HEK293 (cell line): ENCODE measurements at regions not wholly inside any gene's neighbourhood (a gene's known extent, or its start where the extent isn't known, plus 50 kb on each side); places are given as distances from the start of the nearest gene placed in this dataset.

Experiments used
- CTCF ChIA-PET: fragments of 350-600 bp; formaldehyde crosslinking; extraction: SDS; loops from one replicate; lab custom pipeline; 2021; ENCODE audit warnings: antibody characterized with exemption; lab: Yijun Ruan, JAX
- POLR2A ChIA-PET: fragments of 300-600 bp; formaldehyde crosslinking; extraction: SDS; loops from one replicate; lab custom pipeline; 2020; ENCODE audit warnings: antibody characterized with exemption, inconsistent platforms; lab: Yijun Ruan, JAX
- H3K27ac ChIP-seq: fragments of 200-500 bp; sonication (Bioruptor generic); 2 replicates; pipeline ENCODE4 v1.5.1; 2014; ENCODE audit warnings: low read depth, low read length, control low read depth, inconsistent platforms; ENCODE audit errors: extremely low read depth
- H3K36me3 ChIP-seq, 2 experiments: fragments of 200-500 bp in 1 of 2; sonication (Bioruptor generic) in 1 of 2; 1 replicate in 1 of 2; 2 replicates in 1 of 2; pipeline ENCODE4 v1.5.1; 2014 to 2017; ENCODE audit warnings: inconsistent platforms in 2 of 2, low read length in 2 of 2; ENCODE audit not compliant: control insufficient read depth in 2 of 2, insufficient read depth in 1 of 2
- H3K4me1 ChIP-seq: fragments of 200-500 bp; sonication (Bioruptor generic); 2 replicates; pipeline ENCODE4 v1.5.1; 2014; ENCODE audit warnings: mild to moderate bottlenecking, low read length, inconsistent platforms; ENCODE audit not compliant: control insufficient read depth, insufficient read depth
- H3K4me3 ChIP-seq: 2 replicates; pipeline ENCODE4 v1.5.1; 2011; ENCODE audit warnings: low read depth, mild to moderate bottlenecking, control low read depth, low read length, moderate library complexity
- H3K9me3 ChIP-seq: fragments of 200-500 bp; sonication (Bioruptor generic); 2 replicates; pipeline ENCODE4 v1.5.1; 2014; ENCODE audit warnings: low read depth, low read length, inconsistent platforms; ENCODE audit not compliant: control insufficient read depth, insufficient read depth
- GLI2 ChIP-seq: fragments of 450-650 bp; formaldehyde crosslinking; IDR thresholded peaks from 2 replicates; pipeline ENCODE4; 2017; ENCODE audit warnings: missing biosample characterization, missing genetic modification characterization, low read depth, borderline replicate concordance
- GLIS1 ChIP-seq: fragments of 450-650 bp; formaldehyde crosslinking; IDR thresholded peaks from 2 replicates; pipeline ENCODE4 v1.5.1; 2016; ENCODE audit warnings: missing biosample characterization, missing genetic modification characterization
- PRDM1 ChIP-seq: fragments of 450-650 bp; formaldehyde crosslinking; IDR thresholded peaks from 2 replicates; pipeline ENCODE4; 2016; ENCODE audit warnings: missing biosample characterization, missing genetic modification characterization
- TCF7L2 ChIP-seq: IDR thresholded peaks from 2 replicates; pipeline ENCODE4 v1.6.1; 2011; ENCODE audit warnings: low read depth, mild to moderate bottlenecking, inconsistent platforms, low read length, moderate library complexity, borderline replicate concordance
- ZFP3 ChIP-seq: fragments of 450-650 bp; formaldehyde crosslinking; IDR thresholded peaks from 2 replicates; pipeline ENCODE4 v1.5.1; 2016; ENCODE audit warnings: low read depth, missing biosample characterization, missing genetic modification characterization
- ZNF121 ChIP-seq: fragments of 450-650 bp; formaldehyde crosslinking; IDR thresholded peaks from 2 replicates; pipeline ENCODE4 v1.5.1; 2016; ENCODE audit warnings: missing biosample characterization, missing genetic modification characterization
- ZNF157 ChIP-seq: fragments of 450-650 bp; formaldehyde crosslinking; IDR thresholded peaks from 2 replicates; pipeline ENCODE4 v1.5.1; 2016; ENCODE audit warnings: missing biosample characterization, missing genetic modification characterization
- ZNF174 ChIP-seq: fragments of 450-650 bp; formaldehyde crosslinking; IDR thresholded peaks from 2 replicates; pipeline ENCODE4 v1.5.0; 2017; ENCODE audit warnings: missing biosample characterization, mild to moderate bottlenecking, missing genetic modification characterization
- ZNF175 ChIP-seq: fragments of 450-650 bp; formaldehyde crosslinking; IDR thresholded peaks from 2 replicates; pipeline ENCODE4 v1.5.1; 2016; ENCODE audit warnings: missing biosample characterization, missing genetic modification characterization
- ZNF24 ChIP-seq: fragments of 450-650 bp; formaldehyde crosslinking; IDR thresholded peaks from 2 replicates; pipeline ENCODE4 v1.5.1; 2016; ENCODE audit warnings: missing biosample characterization, missing genetic modification characterization
- ZNF248 ChIP-seq: fragments of 450-650 bp; formaldehyde crosslinking; IDR thresholded peaks from 2 replicates; pipeline ENCODE4 v1.5.1; 2017; ENCODE audit warnings: missing biosample characterization, missing genetic modification characterization
- ZNF548 ChIP-seq: fragments of 450-650 bp; formaldehyde crosslinking; IDR thresholded peaks from 2 replicates; pipeline ENCODE4 v1.5.1; 2016; ENCODE audit warnings: missing biosample characterization, missing genetic modification characterization
- ZNF600 ChIP-seq: fragments of 450-650 bp; formaldehyde crosslinking; IDR thresholded peaks from 2 replicates; pipeline ENCODE4 v1.5.1; 2016; ENCODE audit warnings: missing biosample characterization, missing genetic modification characterization
- ZNF658 ChIP-seq: fragments of 450-650 bp; formaldehyde crosslinking; IDR thresholded peaks from 2 replicates; pipeline ENCODE4; 2016; ENCODE audit warnings: missing biosample characterization, missing genetic modification characterization
- TF ChIP-seq, protein P1 (sequence below): fragments of 450-650 bp; IDR thresholded peaks from 2 replicates; pipeline ENCODE4 v1.5.1; 2018; ENCODE audit warnings: missing biosample characterization, missing genetic modification characterization
- TF ChIP-seq, protein P2 (sequence below): fragments of 450-650 bp; formaldehyde crosslinking; IDR thresholded peaks from 2 replicates; pipeline ENCODE4 v1.5.1; 2016; ENCODE audit warnings: missing biosample characterization, missing genetic modification characterization, borderline replicate concordance
- TF ChIP-seq, protein P3 (sequence below): fragments of 450-650 bp; formaldehyde crosslinking; IDR thresholded peaks from 2 replicates; pipeline ENCODE4 v1.5.1; 2016; ENCODE audit warnings: missing biosample characterization, missing genetic modification characterization
- TF ChIP-seq, protein P4 (sequence below): fragments of 450-650 bp; formaldehyde crosslinking; IDR thresholded peaks from 2 replicates; pipeline ENCODE4 v1.5.1; 2016; ENCODE audit warnings: missing biosample characterization, missing genetic modification characterization

DNA sequence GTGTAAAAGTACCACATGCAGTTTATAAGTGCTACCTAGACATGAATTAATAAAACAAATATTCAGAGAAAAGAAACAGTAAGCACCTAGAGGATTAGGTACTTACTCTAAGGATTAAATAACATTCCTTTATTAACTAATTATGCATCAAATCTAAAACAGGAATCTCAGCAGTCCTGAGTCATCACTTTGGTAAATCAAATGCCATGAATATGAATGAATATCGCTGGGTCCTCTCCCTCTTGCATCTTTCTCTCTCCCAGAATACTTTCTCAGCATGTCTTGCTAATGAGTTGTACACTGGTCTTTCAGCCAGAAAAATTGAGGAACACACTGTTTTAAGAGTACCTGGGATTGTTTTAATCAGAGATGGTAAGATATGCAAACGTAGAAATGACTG is 225.5 kb upstream of the NFE2L3 start:
- no peak overlapping the region for H3K27ac ChIP-seq

DNA sequence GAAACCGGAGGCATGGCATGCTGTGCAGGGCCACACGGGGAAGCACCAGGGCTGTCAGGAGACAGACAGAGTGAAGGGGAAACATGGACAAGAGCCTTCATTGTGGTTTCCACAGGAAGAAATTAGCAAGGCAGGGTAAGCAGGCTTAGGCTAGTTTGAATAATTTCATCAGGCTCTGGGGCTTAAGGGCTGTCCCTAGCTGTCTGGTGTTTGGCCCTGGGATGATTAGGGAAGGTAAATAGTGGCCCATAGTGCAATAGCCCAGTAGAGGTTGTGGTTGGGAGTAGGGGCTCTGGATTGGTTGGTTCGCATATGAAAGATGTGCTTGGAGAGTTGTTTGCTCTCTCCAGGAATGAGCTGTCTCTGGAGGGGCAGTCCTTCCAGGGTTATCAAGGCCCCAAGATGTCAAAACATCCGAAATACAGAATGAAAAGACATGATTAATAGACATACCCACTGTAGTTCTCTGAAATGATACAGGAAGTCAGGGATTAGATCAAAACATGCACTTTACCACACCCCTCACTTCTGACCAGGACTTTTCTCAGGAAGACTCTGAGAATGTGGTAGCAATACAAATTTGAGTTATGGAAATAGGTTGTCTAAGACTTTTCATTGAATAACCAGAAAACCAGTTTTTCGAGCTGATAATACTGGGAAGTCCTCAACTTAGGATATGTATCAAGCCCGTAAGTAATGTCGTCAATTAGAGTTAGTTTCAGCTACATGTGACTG is 224.9 kb upstream of the NFE2L3 start:
- H3K4me1 ChIP-seq = no peaks in the 10 kb centered on the region
- ChIA-PET POLR2A (no interaction called here), CTCF (interaction anchor here (0.6 to 1.1 kb wide), 2 partner anchors 33 to 436 kb away, joined by 3 read pairs; no protein-coding TSS in a partner anchor)
- H3K9me3 ChIP-seq = no peaks in the 10 kb centered on the region
- no peaks in the 10 kb centered on the region for H3K36me3 ChIP-seq
- TF ChIP-seq, protein P1, sequence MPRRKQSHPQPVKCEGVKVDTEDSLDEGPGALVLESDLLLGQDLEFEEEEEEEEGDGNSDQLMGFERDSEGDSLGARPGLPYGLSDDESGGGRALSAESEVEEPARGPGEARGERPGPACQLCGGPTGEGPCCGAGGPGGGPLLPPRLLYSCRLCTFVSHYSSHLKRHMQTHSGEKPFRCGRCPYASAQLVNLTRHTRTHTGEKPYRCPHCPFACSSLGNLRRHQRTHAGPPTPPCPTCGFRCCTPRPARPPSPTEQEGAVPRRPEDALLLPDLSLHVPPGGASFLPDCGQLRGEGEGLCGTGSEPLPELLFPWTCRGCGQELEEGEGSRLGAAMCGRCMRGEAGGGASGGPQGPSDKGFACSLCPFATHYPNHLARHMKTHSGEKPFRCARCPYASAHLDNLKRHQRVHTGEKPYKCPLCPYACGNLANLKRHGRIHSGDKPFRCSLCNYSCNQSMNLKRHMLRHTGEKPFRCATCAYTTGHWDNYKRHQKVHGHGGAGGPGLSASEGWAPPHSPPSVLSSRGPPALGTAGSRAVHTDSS (tag by site-specific recombination) = no peak
- no peak for TF ChIP-seq ZNF121 (tag by site-specific recombination)
- no peak for TF ChIP-seq ZNF157 (tag by site-specific recombination)
- TF ChIP-seq TCF7L2 = no peak
- no peak for TF ChIP-seq ZNF174 (tag by site-specific recombination)
- no peak for TF ChIP-seq ZFP3
- TF ChIP-seq ZNF175 (tag by site-specific recombination) = no peak
- no peak for TF ChIP-seq PRDM1
- TF ChIP-seq, all 188 proteins: peak for 0
- Histone ChIP-seq H3K4me3 (no peak overlapping the region), H3K27ac (no peak overlapping the region)

More for the DNA sequence above, 225.5 kb upstream of the NFE2L3 start:
- ChIA-PET POLR2A (no interaction called here), CTCF (interaction anchor here (1.1 kb wide), 1 partner anchor 33 kb away, joined by 3 read pairs; no protein-coding TSS in a partner anchor)
- Histone ChIP-seq H3K4me1 (no peaks in the 10 kb centered on the region), H3K36me3 (no peaks in the 10 kb centered on the region), H3K4me3 (no peak overlapping the region), H3K9me3 (no peaks in the 10 kb centered on the region)
- no peak for TF ChIP-seq ZNF24 (tag by site-specific recombination)
- TF ChIP-seq, protein P2, sequence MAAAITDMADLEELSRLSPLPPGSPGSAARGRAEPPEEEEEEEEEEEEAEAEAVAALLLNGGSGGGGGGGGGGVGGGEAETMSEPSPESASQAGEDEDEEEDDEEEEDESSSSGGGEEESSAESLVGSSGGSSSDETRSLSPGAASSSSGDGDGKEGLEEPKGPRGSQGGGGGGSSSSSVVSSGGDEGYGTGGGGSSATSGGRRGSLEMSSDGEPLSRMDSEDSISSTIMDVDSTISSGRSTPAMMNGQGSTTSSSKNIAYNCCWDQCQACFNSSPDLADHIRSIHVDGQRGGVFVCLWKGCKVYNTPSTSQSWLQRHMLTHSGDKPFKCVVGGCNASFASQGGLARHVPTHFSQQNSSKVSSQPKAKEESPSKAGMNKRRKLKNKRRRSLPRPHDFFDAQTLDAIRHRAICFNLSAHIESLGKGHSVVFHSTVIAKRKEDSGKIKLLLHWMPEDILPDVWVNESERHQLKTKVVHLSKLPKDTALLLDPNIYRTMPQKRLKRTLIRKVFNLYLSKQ (tag by site-specific recombination) = no peak
- TF ChIP-seq ZNF548 (tag by site-specific recombination) = no peak
- TF ChIP-seq, protein P3, sequence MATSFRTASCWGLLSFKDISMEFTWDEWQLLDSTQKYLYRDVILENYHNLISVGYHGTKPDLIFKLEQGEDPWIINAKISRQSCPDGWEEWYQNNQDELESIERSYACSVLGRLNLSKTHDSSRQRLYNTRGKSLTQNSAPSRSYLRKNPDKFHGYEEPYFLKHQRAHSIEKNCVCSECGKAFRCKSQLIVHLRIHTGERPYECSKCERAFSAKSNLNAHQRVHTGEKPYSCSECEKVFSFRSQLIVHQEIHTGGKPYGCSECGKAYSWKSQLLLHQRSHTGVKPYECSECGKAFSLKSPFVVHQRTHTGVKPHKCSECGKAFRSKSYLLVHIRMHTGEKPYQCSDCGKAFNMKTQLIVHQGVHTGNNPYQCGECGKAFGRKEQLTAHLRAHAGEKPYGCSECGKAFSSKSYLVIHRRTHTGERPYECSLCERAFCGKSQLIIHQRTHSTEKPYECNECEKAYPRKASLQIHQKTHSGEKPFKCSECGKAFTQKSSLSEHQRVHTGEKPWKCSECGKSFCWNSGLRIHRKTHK (tag by site-specific recombination) = no peak
- no peak for TF ChIP-seq ZNF600 (tag by site-specific recombination)
- TF ChIP-seq ZNF248 = no peak
- TF ChIP-seq ZNF658 (tag by site-specific recombination) = no peak
- TF ChIP-seq GLI2 (tag by site-specific recombination) = no peak
- TF ChIP-seq GLIS1 (tag by site-specific recombination) = no peak
- TF ChIP-seq PRDM1 = no peak
- TF ChIP-seq, protein P4, sequence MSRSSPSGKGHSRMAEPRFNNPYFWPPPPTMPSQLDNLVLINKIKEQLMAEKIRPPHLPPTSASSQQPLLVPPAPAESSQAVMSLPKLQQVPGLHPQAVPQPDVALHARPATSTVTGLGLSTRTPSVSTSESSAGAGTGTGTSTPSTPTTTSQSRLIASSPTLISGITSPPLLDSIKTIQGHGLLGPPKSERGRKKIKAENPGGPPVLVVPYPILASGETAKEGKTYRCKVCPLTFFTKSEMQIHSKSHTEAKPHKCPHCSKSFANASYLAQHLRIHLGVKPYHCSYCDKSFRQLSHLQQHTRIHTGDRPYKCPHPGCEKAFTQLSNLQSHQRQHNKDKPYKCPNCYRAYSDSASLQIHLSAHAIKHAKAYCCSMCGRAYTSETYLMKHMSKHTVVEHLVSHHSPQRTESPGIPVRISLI (tag by site-specific recombination) = no peak
